HG03571 (cell line): ENCODE measurements at regions not wholly inside any gene's neighbourhood (a gene's known extent, or its start where the extent isn't known, plus 50 kb on each side); places are given as distances from the start of the nearest gene placed in this dataset.

Experiments used
- ATAC-seq: cut with Tn5 transposase; IDR thresholded peaks from one replicate; pipeline ENCODE4 v1.9.1; 2021; ENCODE audit not compliant: unreplicated experiment

- no peak for ATAC-seq
Observed at GRCh38 chrY:15600565-15600964, 1076.2 kb downstream of the NLGN4Y start.

GRCh38 chrY:15624370-15624769 is 1100.0 kb downstream of the NLGN4Y start:
- ATAC-seq: no peak

- ATAC-seq: no peak
Observed at GRCh38 chrY:15624928-15625327, 1100.6 kb downstream of the NLGN4Y start.

GRCh38 chrY:15648198-15648597 is 1123.9 kb downstream of the NLGN4Y start:
- ATAC-seq: no peak

- no peak for ATAC-seq
Observed at GRCh38 chrY:15650056-15650455, 1125.7 kb downstream of the NLGN4Y start.

- ATAC-seq: no peak
Observed at GRCh38 chrY:15688531-15688930, 1164.2 kb downstream of the NLGN4Y start.

GRCh38 chrY:15689994-15690393 is 1165.7 kb downstream of the NLGN4Y start:
- no peak for ATAC-seq

GRCh38 chrY:15702131-15702530 is 1177.8 kb downstream of the NLGN4Y start:
- ATAC-seq: no peak

- ATAC-seq: no peak
Observed at GRCh38 chrY:15704906-15705305, 1180.6 kb downstream of the NLGN4Y start.

GRCh38 chrY:15749533-15750433 is 1225.5 kb downstream of the NLGN4Y start:
- no peak for ATAC-seq

GRCh38 chrY:15751001-15751400 is 1226.7 kb downstream of the NLGN4Y start:
- ATAC-seq: no peak

- ATAC-seq: no peak
Observed at GRCh38 chrY:15756266-15756665, 1231.9 kb downstream of the NLGN4Y start.

- no peak for ATAC-seq
Observed at GRCh38 chrY:15773579-15773978, 1249.2 kb downstream of the NLGN4Y start.

- ATAC-seq: no peak
Observed at GRCh38 chrY:15775880-15776279, 1251.6 kb downstream of the NLGN4Y start.

- no peak for ATAC-seq
Observed at GRCh38 chrY:15779891-15780290, 1255.6 kb downstream of the NLGN4Y start.

GRCh38 chrY:15800021-15800420 is 1275.7 kb downstream of the NLGN4Y start:
- no peak for ATAC-seq

- no peak for ATAC-seq
Observed at GRCh38 chrY:15805985-15806384, 1281.7 kb downstream of the NLGN4Y start.

- no peak for ATAC-seq
Observed at GRCh38 chrY:15814241-15814640, 1289.9 kb downstream of the NLGN4Y start.
